Fibroblast of lung (primary cell): ENCODE measurements at regions not wholly inside any gene's neighbourhood (a gene's known extent, or its start where the extent isn't known, plus 50 kb on each side); places are given as distances from the start of the nearest gene placed in this dataset.
"Not testable (repeated sequence)": the region's sequence is repeated elsewhere in the genome, so short reads cannot be mapped to it uniquely, and the experiment has no call there.

ENCODE experiments used
- EZH2 ChIP-seq: IDR thresholded peaks from 2 replicates; pipeline ENCODE4 v1.5.1; 2012; ENCODE audit warnings: low read length, control low read depth, mild to moderate bottlenecking; ENCODE audit errors: missing control alignments
- TF ChIP-seq, protein P1 (sequence below), 2 donors: IDR thresholded peaks in 1 of 2; conservative IDR thresholded peaks in 1 of 2; 1 replicate in 1 of 2; 2 replicates in 1 of 2; pipeline ENCODE4 v1.5.1; 2011 to 2012; ENCODE audit warnings: low read length in 2 of 2, control low read depth in 1 of 2, inconsistent platforms in 1 of 2, low read depth in 1 of 2, mild to moderate bottlenecking in 1 of 2

GRCh38 chr4:132495267-132495812 lies 653.8 kb upstream of the PCDH10 start:
- TF ChIP-seq, protein P1, sequence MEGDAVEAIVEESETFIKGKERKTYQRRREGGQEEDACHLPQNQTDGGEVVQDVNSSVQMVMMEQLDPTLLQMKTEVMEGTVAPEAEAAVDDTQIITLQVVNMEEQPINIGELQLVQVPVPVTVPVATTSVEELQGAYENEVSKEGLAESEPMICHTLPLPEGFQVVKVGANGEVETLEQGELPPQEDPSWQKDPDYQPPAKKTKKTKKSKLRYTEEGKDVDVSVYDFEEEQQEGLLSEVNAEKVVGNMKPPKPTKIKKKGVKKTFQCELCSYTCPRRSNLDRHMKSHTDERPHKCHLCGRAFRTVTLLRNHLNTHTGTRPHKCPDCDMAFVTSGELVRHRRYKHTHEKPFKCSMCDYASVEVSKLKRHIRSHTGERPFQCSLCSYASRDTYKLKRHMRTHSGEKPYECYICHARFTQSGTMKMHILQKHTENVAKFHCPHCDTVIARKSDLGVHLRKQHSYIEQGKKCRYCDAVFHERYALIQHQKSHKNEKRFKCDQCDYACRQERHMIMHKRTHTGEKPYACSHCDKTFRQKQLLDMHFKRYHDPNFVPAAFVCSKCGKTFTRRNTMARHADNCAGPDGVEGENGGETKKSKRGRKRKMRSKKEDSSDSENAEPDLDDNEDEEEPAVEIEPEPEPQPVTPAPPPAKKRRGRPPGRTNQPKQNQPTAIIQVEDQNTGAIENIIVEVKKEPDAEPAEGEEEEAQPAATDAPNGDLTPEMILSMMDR (conservative IDR thresholded peaks at IDR 0.05 in 1 of 2, IDR thresholded peaks at IDR 0.05 in 1 of 2; ENCODE audit: low read depth in 1 of 2, low read length in 2 of 2), result not testable (repeated sequence)
- not testable (repeated sequence) for TF ChIP-seq EZH2
